Stimulated activated CD4-positive, alpha-beta T cell treated with anti-CD3 and anti-CD28 coated beads, TNF-alpha, amount 100 ng/mL, for 1 hour (primary cell): ENCODE measurements at regions not wholly inside any gene's neighbourhood (a gene's known extent, or its start where the extent isn't known, plus 50 kb on each side); places are given as distances from the start of the nearest gene placed in this dataset.

Experiments used
- DNase-seq, 3 donors: peaks; one replicate each; pipeline ENCODE4 v3.0.0-alpha.2; 2020; ENCODE audit warnings: low read depth in 3 of 3, low spot score in 1 of 3

- no peak for DNase-seq
Measured at GRCh38 chr11:112801817-112802088, 159.5 kb upstream of the NCAM1 start.

GRCh38 chr11:112805658-112806057 lies 155.6 kb upstream of the NCAM1 start:
- no peak for DNase-seq

- no peak for DNase-seq
Measured at GRCh38 chr11:112806256-112806655, 155.0 kb upstream of the NCAM1 start.

- DNase-seq = no peak
Measured at GRCh38 chr11:112806876-112807275, 154.3 kb upstream of the NCAM1 start.

GRCh38 chr11:112809429-112809828 lies 151.8 kb upstream of the NCAM1 start:
- DNase-seq = no peak

- DNase-seq = no peak
Measured at GRCh38 chr11:112810951-112811350, 150.3 kb upstream of the NCAM1 start.

- DNase-seq = no peak
Measured at GRCh38 chr11:112811783-112812182, 149.4 kb upstream of the NCAM1 start.

- no peak for DNase-seq
Measured at GRCh38 chr11:112812729-112813128, 148.5 kb upstream of the NCAM1 start.

GRCh38 chr11:112814168-112814567 lies 147.1 kb upstream of the NCAM1 start:
- no peak for DNase-seq

- DNase-seq = no peak
Measured at GRCh38 chr11:112817376-112817775, 143.8 kb upstream of the NCAM1 start.

- DNase-seq = no peak
Measured at GRCh38 chr11:112822478-112823274, 138.5 kb upstream of the NCAM1 start.

- DNase-seq = no peak
Measured at GRCh38 chr11:112826026-112826425, 135.2 kb upstream of the NCAM1 start.

- no peak for DNase-seq
Measured at GRCh38 chr11:112826788-112827187, 134.4 kb upstream of the NCAM1 start.

- no peak for DNase-seq
Measured at GRCh38 chr11:112828421-112828820, 132.8 kb upstream of the NCAM1 start.

- no peak for DNase-seq
Measured at GRCh38 chr11:112829971-112830654, 131.1 kb upstream of the NCAM1 start.

- DNase-seq = no peak
Measured at GRCh38 chr11:112831041-112831440, 130.2 kb upstream of the NCAM1 start.

- no peak for DNase-seq
Measured at GRCh38 chr11:112831969-112832766, 129.1 kb upstream of the NCAM1 start.

- DNase-seq = no peak
Measured at GRCh38 chr11:112834277-112834755, 126.9 kb upstream of the NCAM1 start.

GRCh38 chr11:112835591-112836255 lies 125.5 kb upstream of the NCAM1 start:
- DNase-seq = no peak

GRCh38 chr11:112836256-112836602 lies 125.0 kb upstream of the NCAM1 start:
- DNase-seq = no peak

GRCh38 chr11:112837162-112837826 lies 123.9 kb upstream of the NCAM1 start:
- DNase-seq = no peak
